ENCODE measurements at regions not wholly inside any gene's neighbourhood (a gene's known extent, or its start where the extent isn't known, plus 50 kb on each side); places are given as distances from the start of the nearest gene placed in this dataset.
"Not testable (repeated sequence)": the region's sequence is repeated elsewhere in the genome, so short reads cannot be mapped to it uniquely, and the experiment has no call there.

DNA sequence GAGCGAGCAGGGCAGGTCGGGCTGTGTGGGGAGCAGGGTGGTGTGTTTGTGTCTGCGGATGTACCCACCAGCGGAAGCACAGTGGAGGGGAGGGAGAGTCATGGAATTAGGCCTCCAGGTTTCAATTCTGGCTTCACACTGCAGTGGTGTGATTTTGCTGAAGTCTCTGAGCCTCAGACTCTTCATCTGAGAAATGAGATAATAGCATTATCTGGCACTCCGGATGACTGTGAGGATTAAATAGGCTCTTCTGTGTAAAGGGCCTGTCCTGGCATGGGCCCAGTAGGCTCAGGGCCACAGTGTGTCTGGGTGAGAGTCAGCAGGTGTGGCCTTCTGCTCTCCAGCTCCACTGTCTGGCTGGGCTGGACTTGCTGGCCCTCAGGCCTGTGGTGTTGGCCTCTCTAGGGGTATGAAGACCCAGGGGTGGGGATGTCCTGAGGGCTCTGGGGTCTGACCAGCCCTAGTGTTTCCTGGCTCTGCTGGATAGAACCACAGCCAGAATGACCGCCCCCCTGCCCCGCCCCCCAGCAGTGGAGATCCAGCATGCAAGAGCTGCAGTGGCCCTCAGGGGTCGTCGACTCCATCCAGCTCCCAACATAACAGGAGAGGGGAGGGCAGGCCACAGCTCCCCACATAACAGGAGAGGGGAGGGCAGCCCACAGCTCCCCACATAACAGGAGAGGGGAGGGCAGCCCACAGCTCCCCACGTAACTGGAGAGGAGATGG is 178.6 kb downstream of the RPS24 start:
- DNase-seq (ENCODE audit: extremely low read depth, low read depth), result no peak
- H3K4me3 ChIP-seq (replicated peaks; ENCODE audit: low read depth, low read length), result no peak overlapping the region
- TF ChIP-seq, protein P1, sequence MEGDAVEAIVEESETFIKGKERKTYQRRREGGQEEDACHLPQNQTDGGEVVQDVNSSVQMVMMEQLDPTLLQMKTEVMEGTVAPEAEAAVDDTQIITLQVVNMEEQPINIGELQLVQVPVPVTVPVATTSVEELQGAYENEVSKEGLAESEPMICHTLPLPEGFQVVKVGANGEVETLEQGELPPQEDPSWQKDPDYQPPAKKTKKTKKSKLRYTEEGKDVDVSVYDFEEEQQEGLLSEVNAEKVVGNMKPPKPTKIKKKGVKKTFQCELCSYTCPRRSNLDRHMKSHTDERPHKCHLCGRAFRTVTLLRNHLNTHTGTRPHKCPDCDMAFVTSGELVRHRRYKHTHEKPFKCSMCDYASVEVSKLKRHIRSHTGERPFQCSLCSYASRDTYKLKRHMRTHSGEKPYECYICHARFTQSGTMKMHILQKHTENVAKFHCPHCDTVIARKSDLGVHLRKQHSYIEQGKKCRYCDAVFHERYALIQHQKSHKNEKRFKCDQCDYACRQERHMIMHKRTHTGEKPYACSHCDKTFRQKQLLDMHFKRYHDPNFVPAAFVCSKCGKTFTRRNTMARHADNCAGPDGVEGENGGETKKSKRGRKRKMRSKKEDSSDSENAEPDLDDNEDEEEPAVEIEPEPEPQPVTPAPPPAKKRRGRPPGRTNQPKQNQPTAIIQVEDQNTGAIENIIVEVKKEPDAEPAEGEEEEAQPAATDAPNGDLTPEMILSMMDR (IDR thresholded peaks at IDR 0.05; ENCODE audit: low read depth, low read length, missing control alignments), result no peak

DNA sequence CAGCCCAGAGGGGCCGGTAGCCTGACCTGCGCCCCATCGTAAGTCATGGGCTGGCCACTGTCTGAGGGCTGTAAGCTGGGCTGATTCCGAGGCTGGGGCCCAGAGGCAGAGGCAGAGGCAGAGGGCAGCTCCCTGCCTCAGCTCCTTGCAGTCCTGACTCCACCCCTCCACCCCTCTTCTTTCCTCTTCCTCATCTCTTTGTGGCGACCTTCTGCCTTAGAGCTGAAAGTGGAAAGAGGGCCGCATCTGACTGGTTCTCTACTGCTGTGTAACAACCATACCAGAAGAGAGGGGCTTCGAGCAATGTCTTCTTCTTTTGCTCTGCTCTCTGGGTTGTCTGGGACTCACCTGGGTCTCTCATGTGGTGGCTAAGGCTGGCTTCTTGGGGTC is 179.1 kb downstream of the RPS24 start:
- TF ChIP-seq, protein P1 (IDR thresholded peaks at IDR 0.05; ENCODE audit: low read depth, low read length, missing control alignments), result no peak
- no peak overlapping the region for H3K4me3 ChIP-seq (replicated peaks; ENCODE audit: low read depth, low read length)
- no peak for DNase-seq (ENCODE audit: extremely low read depth, low read depth)

DNA sequence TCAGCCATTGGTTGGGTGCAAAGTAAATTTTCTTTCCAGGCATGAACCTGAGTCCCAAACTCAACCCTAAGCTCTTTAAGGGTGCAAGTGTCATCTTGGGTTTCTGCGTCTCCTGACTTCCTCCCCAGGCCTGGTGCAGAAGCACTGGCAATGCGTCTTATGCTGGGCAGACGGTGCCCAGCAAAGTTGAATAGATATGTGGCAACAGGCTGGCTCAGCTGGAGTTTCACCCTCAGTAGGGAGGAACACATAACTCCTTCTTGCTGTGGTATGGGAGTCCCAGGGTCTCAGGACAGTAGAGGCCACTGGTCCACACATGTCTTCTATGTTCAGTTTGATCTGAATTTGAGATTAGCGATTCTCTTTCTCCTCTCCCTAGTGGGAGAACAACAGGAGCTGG is 181.3 kb downstream of the RPS24 start:
- H3K4me3 ChIP-seq (replicated peaks; ENCODE audit: low read depth, low read length), result no peak overlapping the region
- TF ChIP-seq, protein P1 (IDR thresholded peaks at IDR 0.05; ENCODE audit: low read depth, low read length, missing control alignments), result no peak
- DNase-seq (ENCODE audit: extremely low read depth, low read depth), result no peak

DNA sequence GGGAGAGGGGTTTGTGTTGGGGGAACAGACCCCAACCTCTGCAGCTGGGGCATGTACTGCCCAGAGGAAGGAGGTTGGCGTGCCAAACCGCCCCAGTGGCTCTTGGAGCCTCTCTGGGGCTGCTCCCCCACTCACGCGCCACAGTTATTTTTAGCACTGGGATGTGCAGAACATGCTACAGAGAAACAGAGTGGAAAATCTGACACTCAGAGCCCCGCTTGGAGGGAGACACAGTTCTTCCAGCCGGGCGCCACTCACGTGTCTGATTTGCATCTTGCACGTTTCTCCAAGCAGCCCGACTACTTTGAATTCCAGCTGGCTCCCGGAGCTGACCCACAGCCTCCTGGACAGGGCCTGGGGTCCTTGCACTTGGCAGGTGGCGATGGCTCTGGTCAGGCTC is 182.0 kb downstream of the RPS24 start:
- no peak for DNase-seq (ENCODE audit: extremely low read depth, low read depth)
- H3K4me3 ChIP-seq (replicated peaks; ENCODE audit: low read depth, low read length), result no peak overlapping the region
- TF ChIP-seq, protein P1 (IDR thresholded peaks at IDR 0.05; ENCODE audit: low read depth, low read length, missing control alignments), result no peak

DNA sequence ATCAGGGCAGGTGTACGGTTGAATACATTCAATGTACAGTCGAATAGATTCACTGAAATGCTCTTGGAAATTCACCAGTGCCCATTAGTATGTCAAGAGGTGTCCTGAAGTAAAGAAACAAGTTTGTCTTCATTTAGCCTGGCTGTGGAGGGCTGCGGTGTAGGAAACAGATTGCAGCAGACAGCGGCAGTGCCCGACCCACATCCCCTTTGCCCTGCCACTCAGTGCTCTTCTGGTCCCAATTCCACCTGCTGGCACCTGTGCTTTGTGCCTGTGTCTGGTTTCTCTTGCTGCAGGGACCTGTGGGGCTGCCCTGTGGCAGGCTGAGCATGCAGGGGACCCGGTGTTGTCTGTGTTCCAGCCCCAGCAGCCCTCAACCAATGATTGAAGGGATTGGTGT is 183.7 kb downstream of the RPS24 start:
- H3K4me3 ChIP-seq (replicated peaks; ENCODE audit: low read depth, low read length), result no peak overlapping the region
- TF ChIP-seq, protein P1 (IDR thresholded peaks at IDR 0.05; ENCODE audit: low read depth, low read length, missing control alignments), result no peak
- DNase-seq (ENCODE audit: extremely low read depth, low read depth), result no peak

DNA sequence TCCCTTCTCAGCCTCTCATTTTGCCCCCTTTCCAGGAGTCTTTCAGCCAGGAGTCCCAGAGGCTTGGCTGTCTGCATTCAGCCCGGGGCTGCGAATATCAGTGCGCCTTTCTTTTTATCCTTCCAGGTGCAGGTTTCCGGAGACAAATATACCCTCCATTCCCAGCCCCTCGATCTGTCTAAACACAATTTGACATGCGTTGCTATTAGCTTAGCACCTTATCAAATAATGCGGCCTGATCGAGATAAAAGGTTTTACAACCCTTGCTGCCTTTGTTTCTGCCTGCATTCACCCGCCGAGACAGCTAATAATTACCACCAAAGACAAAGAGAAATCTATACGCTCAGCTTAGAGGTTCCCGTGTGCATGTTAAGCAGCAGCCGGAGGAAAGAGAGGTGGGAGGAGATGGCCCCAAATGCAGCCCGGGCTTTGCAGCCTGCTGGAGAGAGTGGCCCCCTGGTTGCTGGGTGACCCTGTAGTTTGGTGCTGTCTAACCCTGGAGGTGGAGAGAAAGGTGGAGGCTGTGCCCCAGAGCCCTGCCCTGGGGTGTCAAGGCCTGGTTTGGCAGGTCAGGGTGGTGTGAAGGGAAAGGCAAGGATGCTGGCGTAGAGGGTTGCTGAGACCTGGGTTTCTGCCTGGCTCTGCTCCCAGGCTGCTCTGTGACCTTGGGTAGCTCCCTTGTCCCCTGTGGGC is 185.3 kb downstream of the RPS24 start:
- TF ChIP-seq, protein P1 (IDR thresholded peaks at IDR 0.05; ENCODE audit: low read depth, low read length, missing control alignments), result no peak
- DNase-seq (ENCODE audit: extremely low read depth, low read depth), result no peak
- H3K4me3 ChIP-seq (replicated peaks; ENCODE audit: low read depth, low read length), result no peak overlapping the region

DNA sequence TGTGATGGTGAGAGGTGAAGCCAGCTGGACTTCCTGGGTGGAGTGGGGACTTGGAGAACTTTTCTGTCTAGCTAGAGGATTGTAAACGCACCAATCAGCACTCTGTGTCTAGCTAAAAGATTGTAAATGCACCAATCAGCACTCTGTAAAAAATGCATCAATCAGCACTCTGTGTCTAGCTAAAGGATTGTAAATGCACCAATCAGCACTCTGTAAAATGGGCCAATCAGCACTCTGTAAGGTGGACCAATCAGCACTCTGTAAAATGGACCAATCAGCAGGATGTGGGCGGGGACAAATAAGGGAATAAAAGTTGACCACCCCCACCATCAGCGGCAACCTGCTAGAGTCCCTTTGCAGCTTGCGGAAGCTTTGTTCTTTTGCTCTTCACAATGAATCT is 185.9 kb downstream of the RPS24 start:
- DNase-seq (ENCODE audit: extremely low read depth, low read depth); H3K4me3 ChIP-seq (replicated peaks; ENCODE audit: low read depth, low read length): not testable (repeated sequence)
